ENCODE measurements at regions not wholly inside any gene's neighbourhood (a gene's known extent, or its start where the extent isn't known, plus 50 kb on each side); places are given as distances from the start of the nearest gene placed in this dataset.

DNA sequence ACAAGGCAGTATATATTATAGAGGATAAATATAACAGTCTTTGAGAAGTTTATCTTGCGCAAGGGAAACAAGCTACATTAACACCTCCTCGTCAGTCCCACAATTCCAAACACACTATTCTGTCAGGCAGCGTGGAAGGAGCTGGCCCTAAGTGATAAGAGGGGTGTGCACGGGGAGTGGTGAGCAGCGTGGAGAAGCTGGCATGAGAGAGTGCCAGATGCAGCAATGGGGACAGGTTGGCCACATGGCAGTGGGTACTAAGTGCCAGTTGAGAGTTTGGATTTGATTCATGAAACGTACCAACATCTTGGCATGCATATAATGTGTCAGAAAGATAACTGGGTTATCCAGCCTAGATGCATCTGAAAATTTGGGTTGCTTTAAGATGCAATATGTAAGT, 460.2 kb downstream of the ICE1 start:
- TF ChIP-seq EZH2 (IDR thresholded peaks at IDR 0.05; ENCODE audit: borderline replicate concordance, low read depth, low read length, poor library complexity, severe bottlenecking): no peak
- TF ChIP-seq, protein P1, sequence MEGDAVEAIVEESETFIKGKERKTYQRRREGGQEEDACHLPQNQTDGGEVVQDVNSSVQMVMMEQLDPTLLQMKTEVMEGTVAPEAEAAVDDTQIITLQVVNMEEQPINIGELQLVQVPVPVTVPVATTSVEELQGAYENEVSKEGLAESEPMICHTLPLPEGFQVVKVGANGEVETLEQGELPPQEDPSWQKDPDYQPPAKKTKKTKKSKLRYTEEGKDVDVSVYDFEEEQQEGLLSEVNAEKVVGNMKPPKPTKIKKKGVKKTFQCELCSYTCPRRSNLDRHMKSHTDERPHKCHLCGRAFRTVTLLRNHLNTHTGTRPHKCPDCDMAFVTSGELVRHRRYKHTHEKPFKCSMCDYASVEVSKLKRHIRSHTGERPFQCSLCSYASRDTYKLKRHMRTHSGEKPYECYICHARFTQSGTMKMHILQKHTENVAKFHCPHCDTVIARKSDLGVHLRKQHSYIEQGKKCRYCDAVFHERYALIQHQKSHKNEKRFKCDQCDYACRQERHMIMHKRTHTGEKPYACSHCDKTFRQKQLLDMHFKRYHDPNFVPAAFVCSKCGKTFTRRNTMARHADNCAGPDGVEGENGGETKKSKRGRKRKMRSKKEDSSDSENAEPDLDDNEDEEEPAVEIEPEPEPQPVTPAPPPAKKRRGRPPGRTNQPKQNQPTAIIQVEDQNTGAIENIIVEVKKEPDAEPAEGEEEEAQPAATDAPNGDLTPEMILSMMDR (conservative IDR thresholded peaks at IDR 0.05; ENCODE audit: low read depth, low read length): no peak
- H3K27me3 ChIP-seq (replicated peaks; ENCODE audit: insufficient read depth, low read depth, low read length, poor library complexity): peaks cover 11% of the 10 kb centered on the region
- no peaks in the 10 kb centered on the region for H3K9me3 ChIP-seq (ENCODE audit: low read depth, low read length, poor library complexity, severe bottlenecking)
- no peak for DNase-seq (ENCODE audit: low spot score)
- no peak overlapping the region for H3K4me3 ChIP-seq (ENCODE audit: low read depth, low read length, poor library complexity, severe bottlenecking)
- no peaks in the 10 kb centered on the region for H3K4me1 ChIP-seq (ENCODE audit: insufficient read depth, low read length, poor library complexity, severe bottlenecking)
- no peaks in the 10 kb centered on the region for H3K36me3 ChIP-seq (ENCODE audit: insufficient read depth, low read length, poor library complexity, severe bottlenecking)
- H3K27ac ChIP-seq (ENCODE audit: low read depth, low read length, poor library complexity, severe bottlenecking): no peak overlapping the region
- POLR2A ChIA-PET (ENCODE audit: low non-redundant PET): no interaction called here
- no TSS peak for BruUV-seq (replicated peaks)
- intact Hi-C loops (cut with micrococcal nuclease; ENCODE audit: unreplicated experiment): no loop called here
- CTCF ChIA-PET: no interaction called here

- intact Hi-C loops (cut with micrococcal nuclease; ENCODE audit: unreplicated experiment): no loop called here
- no peaks in the 10 kb centered on the region for H3K9me3 ChIP-seq (ENCODE audit: low read depth, low read length, poor library complexity, severe bottlenecking)
- no peaks in the 10 kb centered on the region for H3K36me3 ChIP-seq (ENCODE audit: insufficient read depth, low read length, poor library complexity, severe bottlenecking)
- H3K4me1 ChIP-seq (ENCODE audit: insufficient read depth, low read length, poor library complexity, severe bottlenecking): no peaks in the 10 kb centered on the region
- CTCF ChIA-PET: no interaction called here
- H3K27me3 ChIP-seq (replicated peaks; ENCODE audit: insufficient read depth, low read depth, low read length, poor library complexity): peaks cover 14% of the 10 kb centered on the region
- no peak for DNase-seq (ENCODE audit: low spot score)
- POLR2A ChIA-PET (ENCODE audit: low non-redundant PET): no interaction called here
- H3K4me3 ChIP-seq (ENCODE audit: low read depth, low read length, poor library complexity, severe bottlenecking): no peak overlapping the region
- BruUV-seq (replicated peaks): no TSS peak
- H3K27ac ChIP-seq (ENCODE audit: low read depth, low read length, poor library complexity, severe bottlenecking): no peak overlapping the region
- TF ChIP-seq EZH2 (IDR thresholded peaks at IDR 0.05; ENCODE audit: borderline replicate concordance, low read depth, low read length, poor library complexity, severe bottlenecking): no peak
- TF ChIP-seq, protein P1 (conservative IDR thresholded peaks at IDR 0.05; ENCODE audit: low read depth, low read length): no peak
These were observed 458.8 kb downstream of the ICE1 start for GRCh38 chr5:5881294-5881693.

DNA sequence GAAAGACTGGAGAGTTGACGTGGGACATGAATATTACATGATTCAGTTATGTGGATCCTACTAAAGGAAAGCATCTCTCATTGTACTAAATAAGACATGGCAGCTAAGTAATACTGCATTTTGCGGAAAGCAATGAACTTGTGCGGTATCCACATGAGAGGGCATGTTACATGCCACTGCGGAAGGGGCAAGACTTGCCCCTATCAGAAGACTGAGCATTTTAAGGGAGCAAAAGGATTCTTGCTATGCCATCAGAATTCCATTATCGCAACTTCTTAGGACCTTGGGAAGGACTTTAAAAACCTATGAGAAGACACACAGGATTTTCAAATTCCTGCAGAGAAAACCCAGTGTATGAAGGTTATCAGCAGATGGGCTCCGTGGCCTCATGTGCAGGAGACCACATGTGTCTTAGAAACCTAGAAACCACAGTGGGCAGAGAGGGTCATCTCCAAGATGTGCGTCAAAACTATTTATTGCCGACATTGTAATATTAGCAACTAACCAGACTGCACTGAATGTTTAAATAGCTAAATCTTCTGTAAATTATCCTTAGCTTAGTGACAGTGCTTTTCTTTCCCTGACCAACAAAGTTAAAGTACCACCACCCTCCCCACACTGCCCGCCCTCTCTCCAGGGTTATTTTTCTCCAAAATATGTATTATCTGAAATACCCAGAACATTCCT, 457.7 kb downstream of the ICE1 start:
- BruUV-seq (replicated peaks): no TSS peak
- Histone ChIP-seq H3K27me3 (replicated peaks; ENCODE audit: insufficient read depth, low read depth, low read length, poor library complexity) (peaks cover 14% of the 10 kb centered on the region), H3K4me3 (ENCODE audit: low read depth, low read length, poor library complexity, severe bottlenecking) (no peak overlapping the region), H3K4me1 (ENCODE audit: insufficient read depth, low read length, poor library complexity, severe bottlenecking) (no peaks in the 10 kb centered on the region), H3K27ac (ENCODE audit: low read depth, low read length, poor library complexity, severe bottlenecking) (no peak overlapping the region), H3K36me3 (ENCODE audit: insufficient read depth, low read length, poor library complexity, severe bottlenecking) (no peaks in the 10 kb centered on the region), H3K9me3 (ENCODE audit: low read depth, low read length, poor library complexity, severe bottlenecking) (no peaks in the 10 kb centered on the region)
- ChIA-PET POLR2A (ENCODE audit: low non-redundant PET) (no interaction called here), CTCF (no interaction called here)
- intact Hi-C loops (cut with micrococcal nuclease; ENCODE audit: unreplicated experiment): no loop called here
- no peak for DNase-seq (ENCODE audit: low spot score)
- TF ChIP-seq EZH2 (IDR thresholded peaks at IDR 0.05; ENCODE audit: borderline replicate concordance, low read depth, low read length, poor library complexity, severe bottlenecking): no peak
- TF ChIP-seq, protein P1 (conservative IDR thresholded peaks at IDR 0.05; ENCODE audit: low read depth, low read length): no peak
